Glutamatergic neuron (in vitro differentiated cells): ENCODE measurements at regions not wholly inside any gene's neighbourhood (a gene's known extent, or its start where the extent isn't known, plus 50 kb on each side); places are given as distances from the start of the nearest gene placed in this dataset.

Experiments used
- DNase-seq: peaks from one replicate; pipeline ENCODE4 v3.0.0; 2022
- H3K27ac Mint-ChIP-seq: one replicate; pipeline ENCODE4 v1.8.0; 2020; ENCODE audit warnings: mild to moderate bottlenecking, mixed read lengths, inconsistent platforms; ENCODE audit not compliant: unreplicated experiment
- H3K27me3 Mint-ChIP-seq: one replicate; pipeline ENCODE4 v1.8.0; 2020; ENCODE audit warnings: mild to moderate bottlenecking, moderate library complexity, mixed read lengths, inconsistent platforms; ENCODE audit not compliant: unreplicated experiment
- H3K36me3 Mint-ChIP-seq: one replicate; pipeline ENCODE4 v1.8.0; 2020; ENCODE audit warnings: mild to moderate bottlenecking, mixed read lengths, inconsistent platforms; ENCODE audit not compliant: unreplicated experiment
- H3K4me1 Mint-ChIP-seq: one replicate; pipeline ENCODE4 v1.8.0; 2020; ENCODE audit warnings: mild to moderate bottlenecking, low read depth, mixed read lengths, inconsistent platforms; ENCODE audit not compliant: unreplicated experiment
- H3K4me3 Mint-ChIP-seq: one replicate; pipeline ENCODE4 v1.8.0; 2020; ENCODE audit warnings: mild to moderate bottlenecking, mixed read lengths, inconsistent platforms; ENCODE audit not compliant: unreplicated experiment
- H3K9me3 Mint-ChIP-seq: one replicate; pipeline ENCODE4 v1.8.0; 2020; ENCODE audit warnings: mild to moderate bottlenecking, moderate library complexity, mixed read lengths, inconsistent platforms; ENCODE audit not compliant: unreplicated experiment
- CTCF ChIP-seq: fragments of 200-600 bp; sonication (generic); IDR thresholded peaks from one replicate; pipeline ENCODE4 v1.5.0; 2021; ENCODE audit not compliant: partially characterized antibody, unreplicated experiment

GRCh38 chr1:198904321-198904720, 265.5 kb downstream of the PTPRC start:
- H3K4me1 Mint-ChIP-seq, result peaks cover 5% of the 10 kb centered on the region
- no peak overlapping the region for H3K4me3 Mint-ChIP-seq
- no peak overlapping the region for H3K27ac Mint-ChIP-seq
- TF ChIP-seq CTCF, result no peak
- DNase-seq, result no peak
- H3K9me3 Mint-ChIP-seq, result no peaks in the 10 kb centered on the region
- H3K27me3 Mint-ChIP-seq, result no peaks in the 10 kb centered on the region
- H3K36me3 Mint-ChIP-seq, result no peaks in the 10 kb centered on the region

- no peaks in the 10 kb centered on the region for H3K9me3 Mint-ChIP-seq
- TF ChIP-seq CTCF, result no peak
- DNase-seq, result no peak
- H3K4me1 Mint-ChIP-seq, result peaks cover 5% of the 10 kb centered on the region
- H3K27ac Mint-ChIP-seq, result no peak overlapping the region
- H3K36me3 Mint-ChIP-seq, result no peaks in the 10 kb centered on the region
- no peak overlapping the region for H3K4me3 Mint-ChIP-seq
- no peaks in the 10 kb centered on the region for H3K27me3 Mint-ChIP-seq
Observed at GRCh38 chr1:198906739-198907422, 268.0 kb downstream of the PTPRC start.

- TF ChIP-seq CTCF, result peak; percentile 38
- no peak for DNase-seq
- Mint-ChIP-seq H3K9me3 (no peaks in the 10 kb centered on the region), H3K4me1 (peaks cover 5% of the 10 kb centered on the region), H3K4me3 (no peak overlapping the region), H3K27ac (no peak overlapping the region), H3K27me3 (no peaks in the 10 kb centered on the region), H3K36me3 (no peaks in the 10 kb centered on the region)
Observed at GRCh38 chr1:198907423-198907746, 268.5 kb downstream of the PTPRC start.

GRCh38 chr1:198908995-198909394, 270.2 kb downstream of the PTPRC start:
- Mint-ChIP-seq H3K9me3 (no peaks in the 10 kb centered on the region), H3K4me1 (no peaks in the 10 kb centered on the region), H3K36me3 (no peaks in the 10 kb centered on the region), H3K27ac (no peak overlapping the region), H3K4me3 (no peak overlapping the region), H3K27me3 (no peaks in the 10 kb centered on the region)
- no peak for DNase-seq
- no peak for TF ChIP-seq CTCF

- Mint-ChIP-seq H3K27ac (no peak overlapping the region), H3K4me1 (no peaks in the 10 kb centered on the region), H3K9me3 (no peaks in the 10 kb centered on the region), H3K4me3 (no peak overlapping the region), H3K36me3 (no peaks in the 10 kb centered on the region), H3K27me3 (no peaks in the 10 kb centered on the region)
- no peak for DNase-seq
- TF ChIP-seq CTCF, result no peak
Observed at GRCh38 chr1:198909973-198910372, 271.1 kb downstream of the PTPRC start.
